T-helper 2 cell treated with Interferon-gamma antibody and Interleukin-4, amounts not matched to agents 100 ng/mL and 5 ng/mL, for 36 hours (primary cell): ENCODE measurements at regions not wholly inside any gene's neighbourhood (a gene's known extent, or its start where the extent isn't known, plus 50 kb on each side); places are given as distances from the start of the nearest gene placed in this dataset.
"Not testable (repeated sequence)": the region's sequence is repeated elsewhere in the genome, so short reads cannot be mapped to it uniquely, and the experiment has no call there.

Experiments used
- intact Hi-C: fragments of 100-400 bp; cut with micrococcal nuclease; formaldehyde crosslinking; loops from one replicate; pipeline ENCODE4 v1.15.1; 2023

GRCh38 chr18:34522603-34523002, 187.5 kb upstream of the DTNA start:
- intact Hi-C loops, result no loop called here

GRCh38 chr18:34525244-34525643, 184.9 kb upstream of the DTNA start:
- intact Hi-C loops, result no loop called here

DNA sequence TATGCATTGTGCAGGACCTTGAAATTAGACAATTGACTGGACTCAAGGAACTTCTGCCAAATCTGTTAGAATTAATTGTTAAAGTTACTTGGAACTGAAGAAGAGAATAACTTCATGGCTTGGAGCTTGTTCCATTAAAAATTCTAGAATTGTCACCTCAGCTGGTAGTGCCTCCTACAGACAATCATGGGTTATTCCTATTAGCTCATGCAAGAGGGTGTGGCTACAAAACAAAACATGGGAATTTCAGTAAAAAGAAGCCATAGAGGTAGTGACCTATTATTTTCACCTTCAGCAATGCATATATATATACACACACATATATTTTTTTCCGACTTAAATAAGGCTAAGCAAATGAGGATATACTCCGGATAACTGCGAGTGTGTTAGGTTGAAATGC, 181.9 kb upstream of the DTNA start:
- intact Hi-C loops, result no loop called here

DNA sequence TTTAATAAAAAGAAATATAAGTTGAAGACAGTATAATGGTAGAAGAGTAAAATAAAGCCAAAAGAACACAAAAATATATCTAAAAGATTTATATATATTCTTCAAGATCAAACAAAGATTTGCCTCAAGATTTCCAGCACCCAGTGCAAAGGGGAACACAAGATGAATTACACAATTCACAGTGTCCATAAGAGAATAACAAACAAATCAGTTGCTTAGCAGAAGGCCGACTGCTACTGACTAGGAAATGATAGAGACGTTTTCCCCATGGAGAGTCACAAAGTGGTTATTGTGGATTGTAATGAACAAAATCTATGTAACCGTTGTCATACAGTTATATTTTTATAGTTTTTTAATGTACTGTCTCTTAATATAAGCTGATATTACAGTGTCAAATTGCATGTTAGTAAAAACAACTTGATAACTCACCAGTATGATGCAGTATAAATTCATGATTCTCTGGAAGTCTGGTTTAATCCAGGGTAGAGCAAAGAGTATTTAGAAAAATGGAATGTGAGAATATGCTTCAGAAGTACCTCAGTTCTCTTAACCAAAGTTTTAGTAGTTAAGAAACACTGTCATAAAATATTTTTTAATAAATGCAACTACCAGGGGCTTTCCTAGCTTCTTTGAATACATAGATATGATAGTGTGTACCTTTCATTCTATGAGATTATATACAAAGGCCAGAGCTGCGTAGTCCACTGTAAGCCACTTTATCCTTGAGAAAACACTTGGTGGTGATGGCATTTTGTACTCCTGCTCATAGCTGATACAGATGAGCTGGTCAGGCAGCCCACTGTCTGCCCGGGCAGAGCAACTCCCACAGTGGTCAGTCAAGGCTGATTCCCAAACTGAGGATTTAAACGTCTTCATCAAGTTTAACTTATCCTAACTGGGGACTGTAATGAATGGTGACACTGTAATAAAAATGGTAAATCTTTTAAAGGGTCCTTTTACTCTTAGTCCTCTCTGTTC, 180.5 kb upstream of the DTNA start:
- intact Hi-C loops, result no loop called here

DNA sequence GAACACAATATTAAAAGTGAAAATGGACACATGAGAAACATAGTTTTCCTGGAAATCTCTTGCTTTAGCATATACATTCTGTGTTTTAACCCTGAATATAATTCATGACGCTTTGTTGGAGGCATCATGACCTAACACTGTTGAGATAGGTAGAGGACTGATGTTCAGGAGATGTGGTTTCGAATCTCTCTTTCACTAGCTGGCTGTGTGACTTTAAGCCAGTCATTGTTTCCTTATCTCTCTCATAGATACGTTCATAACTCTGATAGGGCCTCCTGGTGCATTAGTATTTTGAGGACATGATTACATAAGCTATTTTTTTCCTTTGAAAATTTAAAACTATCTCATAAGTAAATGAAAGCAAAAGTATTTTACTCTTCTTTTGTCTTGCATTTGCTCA, 179.0 kb upstream of the DTNA start:
- intact Hi-C loops, result no loop called here

DNA sequence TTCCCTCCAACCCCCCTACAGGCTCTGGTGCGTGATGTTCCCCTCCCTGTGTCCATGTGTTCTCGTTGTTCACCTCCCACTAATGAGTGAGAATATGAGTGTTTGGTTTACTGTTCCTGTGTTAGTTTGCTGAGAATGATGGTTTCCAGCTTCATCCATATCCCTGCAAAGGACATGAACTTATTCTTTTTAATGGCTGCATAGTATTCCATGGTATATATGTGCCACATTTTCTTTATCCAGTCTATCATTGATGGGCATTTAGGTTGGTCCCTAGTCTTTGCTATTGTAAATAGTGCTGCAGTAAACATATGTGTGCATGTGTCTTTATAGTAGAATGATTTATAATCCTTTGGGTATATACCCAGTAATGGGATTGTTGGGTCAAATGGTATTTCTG, 175.5 kb upstream of the DTNA start:
- intact Hi-C loops, result not testable (repeated sequence)

GRCh38 chr18:34540897-34541296, 169.2 kb upstream of the DTNA start:
- intact Hi-C loops, result no loop called here

DNA sequence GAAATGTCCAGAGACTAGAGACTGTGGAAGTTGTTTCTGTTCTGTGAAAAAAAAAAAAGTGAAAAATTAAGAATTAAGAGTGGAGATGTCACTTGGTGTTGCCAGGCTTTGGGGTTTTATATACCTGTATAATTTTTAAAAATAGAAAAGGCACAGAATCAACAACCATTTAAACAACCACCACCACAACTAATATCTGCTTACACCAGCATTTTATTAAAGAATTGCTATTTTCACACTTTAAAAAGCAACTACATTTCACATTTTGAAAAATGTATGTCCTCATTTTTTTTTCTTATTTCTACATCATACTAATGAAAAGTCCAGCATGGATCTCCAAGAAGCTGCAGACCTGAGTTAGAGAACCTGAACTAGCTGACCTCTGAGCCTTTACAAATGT, 167.5 kb upstream of the DTNA start:
- intact Hi-C loops, result no loop called here

DNA sequence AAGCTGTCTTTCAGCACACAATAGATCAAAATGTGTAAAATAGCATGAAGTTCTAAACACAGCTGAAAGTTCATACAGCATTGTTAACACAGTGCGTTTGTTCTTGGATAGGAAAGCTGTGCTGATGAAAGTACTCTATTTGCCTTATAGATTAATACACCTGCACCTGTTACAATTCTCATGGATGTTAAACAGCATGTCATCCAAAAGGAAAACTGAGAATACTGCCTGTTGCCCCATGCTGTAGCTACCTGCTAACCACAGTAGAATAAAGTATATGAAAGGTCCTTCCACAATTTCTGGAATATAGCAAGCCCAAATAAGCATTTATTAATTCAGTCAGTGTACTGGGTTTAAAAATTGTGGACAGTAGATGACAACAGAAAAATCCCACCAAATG, 166.7 kb upstream of the DTNA start:
- intact Hi-C loops, result no loop called here

DNA sequence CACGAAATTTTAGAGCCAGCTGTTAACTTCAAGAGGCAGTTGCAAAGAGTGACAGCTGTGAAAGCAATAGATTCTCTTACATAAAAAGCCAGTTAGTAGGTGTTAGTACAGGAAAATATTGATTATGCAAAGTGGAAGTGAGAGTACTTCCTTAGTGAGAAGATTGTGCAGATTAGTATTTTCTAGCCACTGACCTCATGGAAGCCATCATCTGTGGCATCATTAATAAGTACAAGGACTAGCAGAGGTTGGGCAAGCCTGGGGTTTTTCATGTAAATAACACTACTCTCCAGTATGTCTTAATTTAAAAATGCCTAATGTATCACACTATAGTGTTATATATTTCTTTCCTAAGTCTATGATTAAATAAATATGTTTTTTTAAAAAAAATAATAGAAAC, 166.2 kb upstream of the DTNA start:
- intact Hi-C loops, result no loop called here

- intact Hi-C loops, result no loop called here
Observed at GRCh38 chr18:34544930-34545329, 165.2 kb upstream of the DTNA start.

DNA sequence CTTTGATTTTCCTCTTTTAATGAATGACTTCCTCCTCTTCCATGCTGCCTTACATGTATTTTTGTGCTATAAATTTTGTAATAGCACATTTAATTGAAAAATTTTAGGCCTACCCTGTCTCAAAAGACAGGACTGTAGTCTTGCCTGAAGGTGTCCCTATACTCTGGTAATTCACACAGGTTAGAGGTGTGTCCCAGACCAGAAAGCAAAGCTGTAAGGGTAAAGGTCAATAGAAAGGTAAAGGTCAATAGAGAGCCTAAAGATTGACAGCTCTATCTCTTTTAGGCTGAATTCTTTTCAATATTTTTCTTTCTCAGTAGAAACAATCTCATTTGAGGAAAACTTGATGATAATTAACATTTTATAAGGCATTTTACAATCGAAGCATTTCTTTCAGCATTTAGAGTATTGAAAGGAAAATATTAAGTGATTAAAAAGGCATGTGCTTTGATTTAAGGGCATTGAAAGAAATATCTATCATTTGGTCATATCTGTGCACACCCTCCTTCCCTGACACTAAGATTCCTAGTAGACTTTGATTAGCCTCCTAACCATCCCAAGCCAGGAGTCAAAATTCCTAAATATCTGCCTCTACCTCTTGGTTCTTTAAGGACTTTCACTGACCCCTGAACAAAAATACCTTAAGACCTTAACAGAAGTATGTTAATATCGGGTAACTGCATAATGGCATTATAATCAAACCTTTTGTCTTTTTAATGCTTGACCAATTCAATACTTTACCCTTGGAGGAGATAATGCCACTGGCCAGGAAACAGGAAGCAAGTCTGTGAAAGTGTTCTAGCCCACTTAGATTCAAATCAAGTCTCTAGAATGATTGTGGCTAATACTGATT, 161.8 kb upstream of the DTNA start:
- intact Hi-C loops, result no loop called here

DNA sequence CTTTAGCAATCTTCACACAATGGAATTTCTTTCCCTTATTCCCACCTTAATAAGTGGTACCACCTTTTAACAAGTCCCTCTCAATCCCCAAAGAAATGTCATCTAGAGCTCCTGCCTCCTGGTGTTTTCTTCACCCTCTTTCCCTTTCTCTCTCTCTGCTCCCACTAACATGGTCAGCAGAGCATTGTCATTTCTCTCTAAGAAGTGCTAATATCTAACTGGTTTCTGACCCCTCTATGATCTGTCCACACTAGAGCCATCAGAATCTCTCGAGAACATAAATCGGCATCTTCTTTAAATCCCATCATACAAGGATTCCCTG, 161.2 kb upstream of the DTNA start:
- intact Hi-C loops, result no loop called here

GRCh38 chr18:34549367-34549766, 160.7 kb upstream of the DTNA start:
- intact Hi-C loops, result no loop called here

DNA sequence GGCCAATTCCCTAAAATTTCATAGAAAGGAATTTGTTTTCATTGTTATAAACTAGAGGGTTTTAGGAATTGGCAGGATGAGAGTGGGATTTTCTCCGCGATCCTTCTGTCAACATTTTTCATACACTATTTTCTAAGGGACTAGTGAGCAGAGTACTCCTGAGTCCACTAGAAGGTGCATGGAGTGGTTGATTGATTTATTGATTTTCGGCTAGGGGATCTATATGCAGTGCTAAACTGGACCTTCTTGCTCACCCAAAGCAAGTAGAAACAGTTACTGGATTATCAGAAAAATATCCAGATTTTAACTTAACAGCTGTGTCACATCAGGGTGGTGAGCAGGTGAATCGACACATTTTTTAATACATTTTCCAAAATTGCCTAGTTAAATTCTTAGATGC, 159.9 kb upstream of the DTNA start:
- intact Hi-C loops, result no loop called here

- intact Hi-C loops, result no loop called here
Observed at GRCh38 chr18:34550902-34551301, 159.2 kb upstream of the DTNA start.

- intact Hi-C loops, result no loop called here
Observed at GRCh38 chr18:34551824-34552223, 158.3 kb upstream of the DTNA start.

- intact Hi-C loops, result no loop called here
Observed at GRCh38 chr18:34562252-34562870, 147.7 kb upstream of the DTNA start.

DNA sequence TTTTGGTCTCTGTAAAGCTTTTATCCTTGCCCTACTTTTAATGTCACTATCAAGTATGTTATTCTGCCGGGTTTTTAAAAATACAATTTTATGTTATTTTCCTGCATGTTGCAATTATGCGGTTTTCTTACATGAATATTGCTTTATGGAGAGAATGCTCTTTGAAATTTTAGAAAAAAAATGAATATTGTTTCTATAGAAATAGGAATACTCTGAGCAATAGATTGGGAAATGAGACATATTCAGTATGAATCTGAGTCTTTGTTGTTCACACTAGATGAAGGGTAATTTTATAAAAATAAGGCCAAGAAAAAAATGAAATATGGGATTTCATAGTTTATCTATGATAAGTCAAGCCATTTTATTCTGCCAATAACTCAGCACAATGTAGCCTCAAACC, 142.2 kb upstream of the DTNA start:
- intact Hi-C loops, result no loop called here

- intact Hi-C loops, result no loop called here
Observed at GRCh38 chr18:34576622-34577021, 133.5 kb upstream of the DTNA start.

DNA sequence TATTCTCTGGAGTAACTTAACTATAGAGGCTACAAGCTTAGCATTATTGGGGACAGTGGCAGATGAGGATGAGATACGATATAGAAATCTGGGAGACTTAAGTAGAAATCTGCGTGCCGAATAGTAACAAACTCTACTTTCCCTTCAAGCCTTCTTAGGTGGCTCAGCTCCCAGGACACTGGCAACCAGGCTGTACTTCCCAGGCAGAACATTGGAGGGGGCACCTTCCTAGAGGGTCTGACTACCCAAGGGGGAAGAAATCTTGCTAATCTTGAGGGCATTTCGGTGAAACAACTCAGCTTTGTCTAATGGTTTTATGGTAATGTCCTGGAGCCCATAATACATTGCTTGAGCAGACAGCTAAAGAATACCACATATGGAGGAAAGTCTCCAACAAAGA, 126.2 kb upstream of the DTNA start:
- intact Hi-C loops, result no loop called here

- intact Hi-C loops, result no loop called here
Observed at GRCh38 chr18:34590503-34590902, 119.6 kb upstream of the DTNA start.
